SW 1271 (cell line): ENCODE measurements at regions not wholly inside any gene's neighbourhood (a gene's known extent, or its start where the extent isn't known, plus 50 kb on each side); places are given as distances from the start of the nearest gene placed in this dataset.
"Not testable (repeated sequence)": the region's sequence is repeated elsewhere in the genome, so short reads cannot be mapped to it uniquely, and the experiment has no call there.

ENCODE experiments used
- DNase-seq, 2 experiments: peaks; one replicate each; lab custom pipeline; 2025; lab: John Stamatoyannopoulos, UW

DNA sequence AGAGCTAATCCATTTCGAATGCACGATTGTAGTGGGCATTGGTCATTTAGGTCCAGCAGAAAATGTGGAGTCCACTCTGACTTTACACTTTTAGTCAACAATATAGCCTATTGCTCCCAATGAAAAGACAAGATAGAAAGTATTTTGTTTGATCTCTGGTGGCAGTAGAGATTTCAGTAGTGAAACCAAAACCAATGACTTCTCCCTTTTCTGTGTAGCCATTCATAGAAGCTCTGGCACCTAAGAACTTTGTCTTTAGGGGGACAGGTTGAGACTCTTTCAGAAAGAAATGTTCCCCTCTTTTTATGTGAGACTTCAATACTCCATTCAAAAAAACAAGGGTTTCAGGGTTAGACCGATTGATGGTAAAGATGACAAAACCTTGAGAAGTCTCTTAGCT is 510.8 kb upstream of the POU3F2 start:
- DNase-seq, result no peak

DNA sequence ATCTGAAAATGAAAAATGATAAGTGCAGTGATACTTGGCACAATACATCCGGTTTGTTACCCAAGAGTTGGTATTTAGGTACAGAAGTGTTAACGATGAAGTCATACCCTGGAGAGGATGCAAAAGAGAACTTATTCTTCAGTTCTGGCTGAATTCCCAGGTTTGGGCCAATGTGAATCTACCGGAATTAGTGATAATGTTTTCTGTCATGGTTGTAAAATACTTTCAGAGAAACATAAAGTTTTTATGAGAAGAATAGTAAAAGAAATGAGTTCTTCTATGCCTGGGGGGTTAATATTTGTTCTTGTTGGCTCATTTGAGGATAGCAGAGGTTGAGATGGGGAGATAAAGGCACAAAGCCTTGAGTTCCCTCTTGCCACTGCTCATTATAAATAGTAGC is 509.9 kb upstream of the POU3F2 start:
- no peak for DNase-seq

DNA sequence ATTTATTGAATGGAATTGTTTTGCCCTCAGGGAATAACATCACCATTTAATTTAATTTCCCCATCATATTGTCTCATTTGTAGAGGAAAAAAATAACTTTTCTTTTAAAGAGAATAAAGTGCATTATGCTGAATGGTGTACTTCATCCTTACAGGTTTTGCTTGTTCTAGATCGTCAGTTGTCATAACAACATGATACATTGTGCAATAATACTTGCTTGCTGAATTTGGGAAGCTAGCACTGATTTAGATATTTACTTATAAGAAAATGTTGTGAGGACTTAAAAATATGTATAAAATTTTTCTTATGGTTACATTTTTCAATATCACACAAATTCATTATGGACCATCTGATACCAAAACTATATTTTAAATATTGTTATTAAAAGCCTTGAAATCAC is 509.0 kb upstream of the POU3F2 start:
- DNase-seq, result no peak

DNA sequence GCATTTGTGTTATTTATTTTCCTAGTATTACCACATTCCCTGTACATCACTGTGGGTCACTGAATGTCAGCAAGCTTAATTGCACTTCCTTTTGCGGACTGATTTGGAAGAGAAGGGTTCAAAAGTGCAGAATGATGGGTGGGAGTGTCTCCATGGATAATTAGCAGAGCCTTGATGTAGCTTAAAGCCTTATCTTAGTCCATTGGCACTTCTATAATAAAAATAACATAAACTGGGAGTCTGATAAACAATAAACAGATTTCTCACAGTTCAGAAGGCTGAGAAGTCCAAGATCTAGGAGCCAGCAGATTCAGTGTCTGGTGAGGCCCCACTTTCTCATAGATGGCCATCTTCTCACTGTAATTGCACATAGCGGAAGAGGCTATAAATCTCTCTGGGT is 501.1 kb upstream of the POU3F2 start:
- no peak for DNase-seq

DNA sequence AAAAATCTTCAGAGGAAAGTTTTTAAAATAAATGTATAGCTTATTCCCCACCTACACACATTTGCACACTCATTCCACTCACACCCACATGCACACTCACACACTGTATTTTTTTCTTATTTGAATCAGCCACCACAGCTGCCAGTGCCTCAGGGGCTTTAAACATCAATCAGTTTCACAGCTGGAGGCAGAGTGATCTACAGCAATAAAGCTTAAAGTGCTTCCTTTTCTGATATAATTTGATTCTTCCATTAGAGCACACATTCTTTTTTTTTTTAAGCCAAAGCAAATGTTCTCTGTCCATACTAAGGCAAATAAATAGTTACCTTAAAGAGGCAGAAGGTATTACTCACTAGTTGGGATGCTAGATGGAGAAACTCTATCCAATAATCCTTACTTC is 498.8 kb upstream of the POU3F2 start:
- no peak for DNase-seq

DNA sequence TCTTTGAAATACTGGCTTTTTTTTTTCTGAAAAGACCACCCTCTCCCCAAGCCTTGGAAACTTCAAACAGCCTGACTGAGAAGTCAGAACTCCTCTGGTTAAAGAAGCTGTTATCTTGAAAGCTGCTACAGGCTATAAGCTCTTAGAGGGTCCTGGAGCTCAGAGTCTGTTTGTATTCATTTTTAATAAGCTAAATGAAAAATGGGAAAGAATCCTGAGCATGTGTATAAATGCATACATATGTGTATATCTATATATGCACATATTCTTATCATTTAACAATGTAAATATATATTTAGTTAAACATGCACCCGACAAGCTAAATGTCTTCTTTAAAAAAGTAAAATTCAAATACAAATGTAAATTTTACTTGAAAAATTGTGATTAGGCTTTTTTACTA is 494.9 kb upstream of the POU3F2 start:
- DNase-seq, result no peak

DNA sequence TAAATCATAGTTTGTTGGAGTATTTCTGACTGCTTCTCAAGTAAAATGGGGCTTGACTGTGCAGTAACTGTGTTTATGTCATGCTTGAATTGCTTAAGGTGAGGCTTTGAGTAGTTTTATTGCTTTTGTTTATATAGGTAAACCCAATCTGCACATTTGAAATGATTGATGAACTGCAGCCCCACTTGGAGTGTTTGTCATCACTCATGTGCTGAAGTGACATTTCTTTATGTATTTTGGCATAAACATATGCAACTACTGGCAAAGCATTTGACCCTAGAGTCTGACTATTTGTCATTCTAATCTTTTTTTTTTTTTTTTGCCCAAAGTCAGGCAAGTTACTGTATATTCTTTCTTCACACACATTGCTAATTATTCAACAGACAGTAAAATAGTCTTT is 491.4 kb upstream of the POU3F2 start:
- DNase-seq, result no peak

DNA sequence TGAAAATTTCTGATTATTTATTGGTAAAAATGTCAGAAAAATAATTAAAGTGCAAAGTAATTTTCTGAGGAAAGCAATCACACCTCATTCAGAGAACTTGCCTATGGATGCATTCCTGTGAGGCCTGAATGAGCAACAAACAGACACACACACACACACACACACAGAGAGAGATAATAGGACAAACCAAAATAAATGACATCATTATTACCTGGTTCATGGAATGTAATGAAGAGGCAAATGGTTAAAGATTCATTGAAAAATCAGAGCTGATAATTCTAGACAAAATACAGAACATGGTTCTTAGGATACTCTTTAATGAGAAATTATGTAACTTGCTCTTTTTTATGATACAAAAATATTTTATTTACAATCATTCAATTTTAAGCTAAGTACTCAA is 490.6 kb upstream of the POU3F2 start:
- no peak for DNase-seq

DNA sequence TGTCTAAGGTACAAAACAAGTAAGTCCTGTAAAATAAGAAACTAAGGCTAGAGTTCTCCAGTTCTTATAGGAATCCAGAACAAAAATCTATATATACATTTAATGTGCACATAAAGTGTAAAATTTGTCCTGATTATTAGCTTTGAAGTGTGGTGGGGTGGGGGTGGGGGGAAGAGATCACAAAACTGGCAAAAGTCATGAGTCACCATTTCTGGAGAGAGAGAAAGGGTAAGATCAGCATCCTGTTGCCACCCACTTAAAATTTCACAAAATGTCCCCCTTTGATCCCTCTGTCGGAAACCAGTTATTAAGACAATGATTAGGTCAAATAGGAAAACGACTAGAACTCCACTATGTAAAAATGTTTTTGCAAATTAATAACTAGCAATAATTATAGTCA is 482.0 kb upstream of the POU3F2 start:
- DNase-seq, result no peak

DNA sequence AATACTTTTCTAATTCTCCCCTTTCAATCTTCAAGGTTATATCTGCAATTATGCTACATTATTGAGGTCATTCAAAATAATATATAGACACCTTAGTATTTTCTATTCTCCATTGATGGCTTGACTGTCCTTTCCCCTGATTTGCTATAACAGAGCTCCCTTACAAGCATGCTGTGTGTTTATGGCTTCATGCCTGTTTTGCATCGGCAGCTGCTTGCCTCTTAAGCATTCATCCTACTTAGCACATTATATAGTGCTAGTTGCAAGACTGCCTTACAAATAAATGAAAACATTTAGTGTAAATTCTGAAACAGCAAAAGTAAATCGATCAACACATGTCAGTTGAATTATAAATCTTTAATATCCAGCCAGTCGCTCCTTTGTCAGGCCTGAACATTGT is 476.2 kb upstream of the POU3F2 start:
- DNase-seq, result no peak

DNA sequence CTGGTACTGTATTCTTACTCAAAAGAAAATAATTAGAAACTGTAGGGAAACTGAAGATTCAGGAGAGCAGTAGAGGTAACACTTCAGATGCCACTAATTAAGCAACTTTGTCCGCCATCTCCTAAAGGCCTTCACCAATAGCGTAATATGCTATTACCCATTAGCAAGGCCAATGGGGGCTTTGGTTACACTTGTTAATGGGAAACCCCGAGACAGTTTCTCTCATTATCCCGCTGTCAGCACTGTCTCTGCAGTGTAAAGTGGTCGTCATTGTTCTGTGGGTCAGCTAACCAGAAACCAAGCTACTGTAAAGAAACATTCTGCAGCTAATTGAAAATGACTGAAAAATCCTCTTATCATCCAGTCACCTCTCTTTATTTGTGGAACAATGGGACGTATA is 468.0 kb upstream of the POU3F2 start:
- no peak for DNase-seq

DNA sequence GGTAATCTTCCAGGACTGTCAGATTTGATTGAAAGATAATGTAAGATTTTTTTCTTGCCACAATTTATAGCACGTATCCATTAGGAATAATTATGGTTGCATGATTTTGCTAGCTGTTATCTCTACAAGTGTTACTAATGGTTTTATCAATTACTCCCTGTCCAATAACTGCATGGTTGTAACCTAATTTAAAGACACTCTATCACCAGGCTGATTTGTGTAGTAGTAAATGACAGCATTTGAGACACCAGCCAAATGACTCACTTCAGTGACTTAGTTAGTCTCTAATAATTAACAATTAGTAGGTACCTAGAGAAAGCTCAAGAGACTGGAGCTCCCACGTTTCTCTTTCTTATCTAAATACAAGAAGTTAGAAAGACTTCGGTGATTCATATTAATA is 453.8 kb upstream of the POU3F2 start:
- no peak for DNase-seq

DNA sequence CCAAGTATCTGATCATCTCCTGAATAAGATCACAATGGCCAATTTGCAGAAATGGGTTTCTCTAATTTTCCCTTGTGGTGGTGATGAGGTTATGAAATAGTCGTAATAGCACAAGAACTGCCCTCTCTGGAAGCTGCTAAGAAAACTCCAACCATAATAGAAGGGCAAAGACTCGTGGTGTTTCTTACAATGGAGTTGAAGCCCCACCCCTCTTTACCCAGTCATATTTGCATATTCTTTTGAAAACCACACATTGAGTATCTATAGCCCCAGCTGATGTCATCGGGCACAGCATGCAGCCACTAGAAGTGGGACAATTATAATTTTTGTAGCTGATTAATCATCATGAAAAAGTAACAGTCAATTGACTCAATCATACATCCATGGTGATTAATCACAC is 452.1 kb upstream of the POU3F2 start:
- DNase-seq, result no peak

DNA sequence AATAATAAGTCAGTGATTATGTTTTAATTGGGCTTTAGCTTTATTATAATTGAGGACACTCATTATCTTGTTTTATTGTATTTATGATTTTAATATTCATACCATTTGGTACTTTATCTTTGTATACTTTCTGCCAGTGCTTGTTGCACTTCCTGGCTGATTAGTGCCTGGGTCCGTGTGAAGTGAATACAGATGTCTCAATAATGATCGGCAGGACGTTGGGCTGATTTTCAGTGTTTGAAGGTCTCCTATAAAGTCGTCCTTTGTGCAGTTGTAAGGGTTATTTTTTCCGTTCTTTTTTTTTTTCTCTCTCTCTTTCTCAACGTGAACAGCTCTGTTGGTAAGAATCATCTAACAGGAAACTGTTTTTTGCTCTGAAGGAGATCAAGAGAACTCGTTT is 450.0 kb upstream of the POU3F2 start:
- DNase-seq, result no peak

DNA sequence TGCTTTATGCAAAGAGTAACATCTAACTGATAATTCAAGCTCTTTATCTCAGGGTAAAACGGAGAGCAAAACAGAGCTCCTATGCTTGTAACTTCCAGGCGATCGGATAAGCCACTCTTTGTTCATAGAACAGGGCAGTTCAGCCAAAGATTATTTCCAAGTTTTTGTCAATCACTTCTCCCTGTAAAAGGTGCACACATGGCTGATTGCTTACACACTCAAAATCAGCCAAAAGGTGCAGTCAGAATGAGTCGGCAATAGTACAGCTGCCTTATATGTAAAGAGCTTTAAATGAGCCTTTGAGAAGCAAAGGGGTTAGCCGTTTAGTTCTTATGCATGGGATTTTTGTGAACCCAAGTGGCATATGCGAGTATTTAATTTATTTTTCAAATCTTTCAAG is 449.6 kb upstream of the POU3F2 start:
- DNase-seq, result no peak

DNA sequence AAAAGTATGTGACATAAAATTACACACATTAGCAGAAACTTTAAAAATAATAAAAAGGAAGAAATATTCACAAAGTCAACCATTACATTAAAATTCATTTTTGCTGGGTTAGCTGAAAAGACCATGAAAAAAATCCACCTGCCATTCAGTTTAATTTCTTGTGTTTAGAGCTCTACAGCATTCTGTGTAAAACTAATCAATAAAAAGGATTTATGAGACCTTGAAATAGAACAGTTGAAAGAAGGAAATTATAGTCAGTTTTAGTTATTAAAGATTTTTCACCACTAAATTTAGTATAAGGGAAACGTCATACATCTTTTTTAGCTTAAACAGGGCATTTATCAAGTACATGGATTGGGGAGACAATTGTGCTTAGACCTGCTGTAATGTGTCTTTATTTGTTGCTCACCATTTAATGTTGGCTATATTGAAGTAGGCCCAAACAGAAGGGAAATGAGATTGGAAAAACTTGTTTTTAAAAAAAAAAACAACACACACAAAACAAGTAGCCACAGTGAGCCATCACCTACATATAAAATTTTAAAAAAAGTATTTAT is 438.7 kb upstream of the POU3F2 start:
- DNase-seq, result no peak

DNA sequence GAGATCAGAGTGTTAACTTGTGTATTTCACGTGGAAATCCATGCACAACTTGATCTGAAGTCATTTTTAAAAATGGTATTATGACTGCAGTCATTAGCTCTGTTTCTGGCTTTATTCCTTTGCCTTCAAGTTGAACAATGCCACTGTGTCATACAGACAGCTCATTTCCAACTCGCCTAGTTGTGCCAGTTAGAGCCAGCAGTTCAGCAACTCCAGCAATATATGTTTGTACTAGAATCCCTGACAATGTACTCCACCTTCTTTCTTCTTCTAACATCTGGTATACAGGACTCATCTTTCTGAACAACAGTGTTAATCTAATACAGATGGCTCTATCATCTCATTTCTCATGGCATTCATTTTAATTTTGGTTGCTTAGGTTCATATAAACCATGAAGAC is 418.3 kb upstream of the POU3F2 start:
- DNase-seq, result no peak

DNA sequence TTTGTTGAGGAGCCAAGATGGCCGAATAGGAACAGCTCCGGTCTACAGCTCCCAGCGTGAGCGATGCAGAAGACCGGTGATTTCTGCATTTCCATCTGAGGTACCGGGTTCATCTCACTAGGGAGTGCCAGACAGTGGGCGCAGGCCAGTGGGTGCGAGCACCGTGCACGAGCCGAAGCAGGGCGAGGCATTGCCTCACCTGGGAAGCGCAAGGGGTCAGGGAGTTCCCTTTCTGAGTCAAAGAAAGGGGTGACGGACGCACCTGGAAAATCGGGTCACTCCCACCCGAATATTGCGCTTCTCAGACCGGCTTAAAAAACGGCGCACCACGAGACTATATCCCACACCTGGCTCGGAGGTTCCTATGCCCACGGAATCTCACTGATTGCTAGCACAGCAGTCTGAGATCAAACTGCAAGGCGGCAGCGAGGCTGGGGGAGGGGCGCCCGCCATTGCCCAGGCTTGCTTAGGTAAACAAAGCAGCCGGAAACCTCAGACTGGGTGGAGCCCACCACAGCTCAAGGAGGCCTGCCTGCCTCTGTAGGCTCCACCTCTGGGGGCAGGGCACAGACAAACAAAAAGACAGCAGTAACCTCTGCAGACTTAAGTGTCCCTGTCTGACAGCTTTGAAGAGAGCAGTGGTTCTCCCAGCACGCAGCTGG is 417.7 kb upstream of the POU3F2 start:
- not testable (repeated sequence) for DNase-seq

DNA sequence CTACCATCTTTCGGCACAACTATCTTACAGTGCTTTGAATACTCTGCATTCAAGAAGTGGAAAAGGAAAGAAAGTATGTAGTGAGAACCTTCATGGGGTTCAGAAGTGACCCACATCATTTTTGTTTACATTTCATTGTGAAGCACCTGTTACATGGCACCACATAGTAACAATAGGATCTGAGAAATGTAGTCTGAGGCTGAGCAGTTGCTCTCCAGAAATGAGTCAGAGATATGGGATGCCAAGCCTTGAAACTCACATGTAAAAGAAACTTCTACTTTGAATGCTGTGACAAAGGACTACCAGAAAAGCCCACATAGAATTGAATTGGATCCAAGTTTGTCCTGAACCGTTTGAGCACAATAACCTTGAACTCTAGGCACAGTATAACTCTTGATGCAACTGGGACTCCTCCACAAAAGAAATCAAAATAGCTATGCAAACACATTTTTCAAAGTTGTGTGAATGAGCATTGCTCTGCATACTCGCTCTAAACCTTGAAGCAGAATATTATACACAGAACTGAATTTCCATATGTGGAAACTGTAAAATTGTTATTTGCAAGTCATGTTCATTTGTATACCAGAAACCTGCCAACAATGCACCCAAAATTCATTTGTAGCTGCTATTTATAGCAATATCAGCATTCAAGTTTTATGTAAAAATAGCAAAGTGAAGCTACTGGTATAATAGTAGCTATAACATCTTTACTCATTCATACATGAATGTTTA is 400.9 kb upstream of the POU3F2 start:
- no peak for DNase-seq

DNA sequence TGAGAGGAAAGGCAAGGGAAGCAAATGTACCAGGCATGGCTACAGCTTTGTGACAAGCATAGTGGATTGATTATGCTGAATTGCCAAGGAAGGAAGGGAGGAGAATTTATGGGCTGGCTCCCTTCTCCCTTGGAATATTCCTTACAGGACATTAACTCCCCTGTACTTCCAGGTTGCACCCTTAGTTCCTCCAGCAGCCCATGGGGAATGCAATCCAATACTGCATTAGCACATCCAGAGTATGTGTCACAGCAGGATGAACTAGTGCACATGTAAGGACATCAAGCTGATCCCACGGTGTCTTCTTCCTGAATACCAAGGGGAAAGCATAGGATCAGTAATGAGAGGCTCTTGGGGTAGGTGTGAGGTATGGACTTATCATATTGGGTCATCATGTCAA is 390.7 kb upstream of the POU3F2 start:
- DNase-seq, result no peak

DNA sequence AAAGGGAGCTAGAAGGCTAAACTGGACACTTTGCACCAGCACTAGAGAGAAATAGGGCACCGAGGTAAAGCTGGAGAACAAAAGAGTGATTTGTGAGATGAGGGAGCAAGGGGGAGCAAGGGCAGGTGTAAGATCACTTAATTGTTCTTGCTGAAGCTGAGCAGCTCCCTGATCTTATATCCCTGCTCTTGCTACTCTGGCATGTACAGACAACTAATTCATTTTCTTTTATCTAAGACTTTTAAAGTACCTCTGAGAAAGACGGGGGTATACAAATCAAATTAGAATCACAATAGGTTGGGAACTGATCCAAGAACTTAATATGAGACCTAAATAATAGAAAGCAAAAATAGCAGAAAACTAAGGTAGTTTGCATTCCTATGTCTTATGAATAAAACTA is 381.7 kb upstream of the POU3F2 start:
- no peak for DNase-seq

DNA sequence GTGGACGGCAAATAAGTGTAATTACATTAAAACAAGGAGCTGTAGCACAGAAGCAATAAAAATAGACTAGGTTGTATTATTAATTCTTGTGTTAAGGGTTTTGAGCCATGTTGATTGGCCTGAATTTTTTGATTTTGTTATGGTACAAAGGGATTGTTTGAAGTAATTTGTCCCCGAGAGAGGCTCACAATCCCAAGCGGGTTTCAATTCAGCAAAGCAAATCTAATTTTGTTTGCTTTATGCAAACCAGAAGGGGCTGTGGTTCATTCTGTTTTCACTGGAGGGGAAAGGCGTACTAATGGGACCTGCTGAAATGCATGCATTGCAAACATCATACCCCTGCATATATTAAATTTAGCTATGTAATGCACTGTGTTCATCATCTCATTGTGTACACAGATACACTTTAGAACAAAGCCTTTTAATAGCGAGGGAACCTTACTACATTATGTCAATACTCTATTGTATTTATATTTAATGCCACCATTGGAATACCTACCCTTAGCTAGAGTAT is 379.5 kb upstream of the POU3F2 start:
- DNase-seq, result no peak

DNA sequence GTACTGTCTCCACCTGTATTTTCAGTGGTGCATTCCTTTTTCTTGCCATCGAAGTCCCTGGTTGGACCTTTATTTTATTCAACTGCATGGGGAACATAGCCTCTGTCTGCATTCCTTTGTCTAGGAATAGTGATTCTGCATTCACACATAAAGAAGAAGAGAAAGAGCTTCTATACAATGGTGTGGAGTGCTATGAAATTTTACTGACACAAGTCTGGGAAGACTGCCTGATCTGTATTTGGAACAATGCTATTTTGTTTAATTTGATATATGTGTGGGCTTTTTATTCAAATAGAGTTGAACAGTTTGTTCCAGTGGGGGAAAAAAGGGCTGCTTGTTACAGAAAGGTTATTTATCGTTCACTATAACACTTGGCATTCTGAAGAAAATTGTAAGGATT is 375.7 kb upstream of the POU3F2 start:
- no peak for DNase-seq
